Ishikawa (cell line): ENCODE measurements at regions not wholly inside any gene's neighbourhood (a gene's known extent, or its start where the extent isn't known, plus 50 kb on each side); places are given as distances from the start of the nearest gene placed in this dataset.

Experiments used
- CEBPB ChIP-seq: IDR thresholded peaks from 2 replicates; pipeline ENCODE4 v1.6.1; 2012
- CREB1 ChIP-seq: IDR thresholded peaks from 2 replicates; pipeline ENCODE4 v1.6.1; 2012; ENCODE audit warnings: low read depth
- EGR1 ChIP-seq: IDR thresholded peaks from 2 replicates; pipeline ENCODE4 v1.6.1; 2012
- EP300 ChIP-seq: IDR thresholded peaks from 2 replicates; pipeline ENCODE4 v1.6.1; 2012; ENCODE audit warnings: borderline replicate concordance
- FOXM1 ChIP-seq: IDR thresholded peaks from 2 replicates; pipeline ENCODE4 v1.6.1; 2012; ENCODE audit warnings: low read depth, borderline replicate concordance
- MAX ChIP-seq: IDR thresholded peaks from 2 replicates; pipeline ENCODE4 v1.6.1; 2012
- NFIC ChIP-seq: IDR thresholded peaks from 2 replicates; pipeline ENCODE4 v1.6.1; 2012
- RAD21 ChIP-seq: IDR thresholded peaks from 2 replicates; pipeline ENCODE4 v1.6.1; 2012; ENCODE audit warnings: low read depth
- REST ChIP-seq: IDR thresholded peaks from 2 replicates; pipeline ENCODE4 v1.6.1; 2012; ENCODE audit warnings: low read depth, mild to moderate bottlenecking
- TAF1 ChIP-seq: IDR thresholded peaks from 2 replicates; pipeline ENCODE4 v1.6.1; 2012; ENCODE audit warnings: low read depth, mild to moderate bottlenecking
- TCF12 ChIP-seq: IDR thresholded peaks from 2 replicates; pipeline ENCODE4 v1.6.1; 2012; ENCODE audit warnings: low read depth
- TEAD4 ChIP-seq: IDR thresholded peaks from 2 replicates; pipeline ENCODE4 v1.6.1; 2012
- YY1 ChIP-seq: IDR thresholded peaks from 2 replicates; pipeline ENCODE4 v1.6.1; 2012; ENCODE audit warnings: low read depth
- ZBTB7A ChIP-seq: IDR thresholded peaks from 2 replicates; pipeline ENCODE4 v1.6.1; 2012; ENCODE audit warnings: low read depth
- TF ChIP-seq, protein P1 (sequence below): IDR thresholded peaks from 2 replicates; pipeline ENCODE4 v1.6.1; 2012

- TF ChIP-seq CREB1 (no peak), ZBTB7A (no peak), TAF1 (no peak), EGR1 (no peak), REST (no peak), FOXM1 (no peak), NFIC (no peak), YY1 (no peak), CEBPB (no peak), TEAD4 (no peak), RAD21 (no peak), TCF12 (no peak), EP300 (no peak), MAX (no peak)
- TF ChIP-seq, protein P1, sequence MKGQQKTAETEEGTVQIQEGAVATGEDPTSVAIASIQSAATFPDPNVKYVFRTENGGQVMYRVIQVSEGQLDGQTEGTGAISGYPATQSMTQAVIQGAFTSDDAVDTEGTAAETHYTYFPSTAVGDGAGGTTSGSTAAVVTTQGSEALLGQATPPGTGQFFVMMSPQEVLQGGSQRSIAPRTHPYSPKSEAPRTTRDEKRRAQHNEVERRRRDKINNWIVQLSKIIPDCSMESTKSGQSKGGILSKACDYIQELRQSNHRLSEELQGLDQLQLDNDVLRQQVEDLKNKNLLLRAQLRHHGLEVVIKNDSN: no peak
These were observed 585.5 kb downstream of the TLE1 start for GRCh38 chr9:81103597-81104471.

DNA sequence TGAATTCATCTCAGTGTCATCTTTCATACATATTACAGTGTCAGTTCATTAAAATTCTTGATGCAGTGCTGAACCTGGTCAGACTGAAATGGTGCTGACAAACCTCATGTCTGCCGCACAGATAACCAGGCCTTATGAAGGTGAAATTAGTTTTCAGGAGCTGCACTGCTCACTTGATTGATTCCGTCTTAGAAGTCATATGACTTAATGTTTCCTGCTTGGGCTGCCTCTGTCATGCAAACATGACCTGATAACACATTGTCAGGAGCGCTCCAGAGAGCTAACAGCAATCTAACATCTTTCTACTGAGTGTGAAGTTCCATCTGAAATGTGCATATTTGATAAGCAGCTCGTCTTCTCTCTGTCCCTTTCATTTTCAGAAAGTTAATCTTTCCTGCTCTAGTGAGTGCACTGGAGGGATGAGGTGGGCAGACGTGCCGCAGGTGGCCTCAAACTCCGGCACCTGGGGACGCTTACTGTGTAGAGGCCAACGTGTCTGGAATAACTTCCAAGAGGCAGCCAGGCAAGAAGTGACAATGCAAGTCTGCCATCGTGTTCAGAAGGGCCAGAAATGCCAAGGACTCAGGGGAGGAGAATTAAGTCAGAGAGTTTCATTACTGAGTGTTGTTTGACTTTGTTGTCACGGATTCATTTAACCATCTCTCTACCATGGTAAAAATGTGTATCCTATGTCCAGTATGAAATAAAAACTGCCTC is 592.1 kb downstream of the TLE1 start:
- TF ChIP-seq CREB1 (no peak), ZBTB7A (no peak), EP300 (no peak), YY1 (no peak), FOXM1 (no peak), CEBPB (no peak), TAF1 (no peak), TEAD4 (no peak), TCF12 (no peak), RAD21 (no peak), NFIC (no peak), MAX (no peak), EGR1 (no peak), REST (no peak)
- TF ChIP-seq, protein P1: no peak

GRCh38 chr9:81096625-81097024 is 592.7 kb downstream of the TLE1 start:
- TF ChIP-seq CEBPB (no peak), ZBTB7A (no peak)

- no peak for TF ChIP-seq NFIC
- TF ChIP-seq ZBTB7A: no peak
- TF ChIP-seq EGR1: no peak
- no peak for TF ChIP-seq TAF1
These were observed 597.3 kb downstream of the TLE1 start for GRCh38 chr9:81092057-81092456.

GRCh38 chr9:81088341-81088740 is 601.0 kb downstream of the TLE1 start:
- no peak for TF ChIP-seq FOXM1
- TF ChIP-seq TCF12: no peak
- no peak for TF ChIP-seq ZBTB7A
- no peak for TF ChIP-seq NFIC
- TF ChIP-seq EP300: no peak
- no peak for TF ChIP-seq TAF1
- no peak for TF ChIP-seq CEBPB
- no peak for TF ChIP-seq REST
- no peak for TF ChIP-seq MAX
- no peak for TF ChIP-seq EGR1
- no peak for TF ChIP-seq TEAD4
- TF ChIP-seq RAD21: no peak
- TF ChIP-seq, protein P1: no peak
- no peak for TF ChIP-seq YY1
- no peak for TF ChIP-seq CREB1
